Neural crest cell (in vitro differentiated cells): ENCODE measurements at regions not wholly inside any gene's neighbourhood (a gene's known extent, or its start where the extent isn't known, plus 50 kb on each side); places are given as distances from the start of the nearest gene placed in this dataset.

Experiments used
- DNase-seq: peaks from one replicate; pipeline ENCODE4 v3.0.0; 2021; ENCODE audit warnings: low read depth, mixed read lengths, low spot score
- H3K27ac Mint-ChIP-seq: one replicate; pipeline ENCODE4 v1.8.0; 2021; ENCODE audit warnings: mild to moderate bottlenecking, mixed read lengths; ENCODE audit not compliant: unreplicated experiment
- H3K27me3 Mint-ChIP-seq: 2 replicates; pipeline ENCODE4 v1.8.0; 2021; ENCODE audit warnings: low read depth, mild to moderate bottlenecking, mixed read lengths
- H3K36me3 Mint-ChIP-seq: 2 replicates; pipeline ENCODE4 v1.8.0; 2021; ENCODE audit warnings: low read depth, mild to moderate bottlenecking, mixed read lengths
- H3K4me1 Mint-ChIP-seq: 2 replicates; pipeline ENCODE4 v1.8.0; 2021; ENCODE audit warnings: mixed read lengths
- H3K4me3 Mint-ChIP-seq: one replicate; pipeline ENCODE4 v1.8.0; 2021; ENCODE audit warnings: mild to moderate bottlenecking, mixed read lengths
- H3K9me3 Mint-ChIP-seq: 2 replicates; pipeline ENCODE4 v1.8.0; 2021; ENCODE audit warnings: mixed read lengths
- TF ChIP-seq, protein P1 (sequence below): fragments of 200-600 bp; sonication (generic); conservative IDR thresholded peaks from 2 replicates; pipeline ENCODE4 v1.5.0; 2021; ENCODE audit warnings: antibody characterized with exemption, mild to moderate bottlenecking

DNA sequence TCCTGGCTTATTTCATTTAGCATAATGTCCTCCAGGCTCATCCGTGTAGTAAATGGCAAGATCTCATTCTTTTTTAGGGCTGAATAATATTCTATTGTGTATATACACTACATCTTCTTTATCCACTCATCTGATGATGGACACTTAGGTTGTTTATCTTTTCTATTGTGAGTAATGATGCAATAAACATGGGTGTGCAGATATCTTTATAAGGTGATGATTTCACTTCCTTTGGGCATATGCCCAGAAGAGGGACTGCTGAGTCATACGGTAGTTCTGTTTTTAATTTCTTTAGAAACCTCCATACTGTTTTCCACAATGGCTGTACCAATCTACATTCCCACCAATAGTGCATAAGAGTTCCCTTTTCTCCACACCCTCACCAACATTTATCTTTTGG lies 317.6 kb upstream of the CNKSR2 start:
- Mint-ChIP-seq H3K4me1 (no peaks in the 10 kb centered on the region), H3K27ac (no peak overlapping the region), H3K9me3 (peaks cover 26% of the 10 kb centered on the region), H3K4me3 (no peak overlapping the region), H3K27me3 (no peaks in the 10 kb centered on the region), H3K36me3 (peaks cover 8% of the 10 kb centered on the region)
- no peak for DNase-seq
- TF ChIP-seq, protein P1, sequence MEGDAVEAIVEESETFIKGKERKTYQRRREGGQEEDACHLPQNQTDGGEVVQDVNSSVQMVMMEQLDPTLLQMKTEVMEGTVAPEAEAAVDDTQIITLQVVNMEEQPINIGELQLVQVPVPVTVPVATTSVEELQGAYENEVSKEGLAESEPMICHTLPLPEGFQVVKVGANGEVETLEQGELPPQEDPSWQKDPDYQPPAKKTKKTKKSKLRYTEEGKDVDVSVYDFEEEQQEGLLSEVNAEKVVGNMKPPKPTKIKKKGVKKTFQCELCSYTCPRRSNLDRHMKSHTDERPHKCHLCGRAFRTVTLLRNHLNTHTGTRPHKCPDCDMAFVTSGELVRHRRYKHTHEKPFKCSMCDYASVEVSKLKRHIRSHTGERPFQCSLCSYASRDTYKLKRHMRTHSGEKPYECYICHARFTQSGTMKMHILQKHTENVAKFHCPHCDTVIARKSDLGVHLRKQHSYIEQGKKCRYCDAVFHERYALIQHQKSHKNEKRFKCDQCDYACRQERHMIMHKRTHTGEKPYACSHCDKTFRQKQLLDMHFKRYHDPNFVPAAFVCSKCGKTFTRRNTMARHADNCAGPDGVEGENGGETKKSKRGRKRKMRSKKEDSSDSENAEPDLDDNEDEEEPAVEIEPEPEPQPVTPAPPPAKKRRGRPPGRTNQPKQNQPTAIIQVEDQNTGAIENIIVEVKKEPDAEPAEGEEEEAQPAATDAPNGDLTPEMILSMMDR: no peak

- TF ChIP-seq, protein P1: no peak
- Mint-ChIP-seq H3K9me3 (peaks cover 2% of the 10 kb centered on the region), H3K4me3 (no peak overlapping the region), H3K4me1 (peaks cover 5% of the 10 kb centered on the region), H3K27ac (no peak overlapping the region), H3K27me3 (no peaks in the 10 kb centered on the region), H3K36me3 (no peaks in the 10 kb centered on the region)
- DNase-seq: no peak
Measured at GRCh38 chrX:21047034-21047455, 327.2 kb upstream of the CNKSR2 start.

GRCh38 chrX:21014326-21014725 lies 359.9 kb upstream of the CNKSR2 start:
- H3K4me3 Mint-ChIP-seq: no peak overlapping the region
- DNase-seq: no peak
- no peaks in the 10 kb centered on the region for H3K4me1 Mint-ChIP-seq
- no peak overlapping the region for H3K27ac Mint-ChIP-seq
- peaks cover 2% of the 10 kb centered on the region for H3K36me3 Mint-ChIP-seq
- H3K27me3 Mint-ChIP-seq: no peaks in the 10 kb centered on the region
- TF ChIP-seq, protein P1: no peak
- H3K9me3 Mint-ChIP-seq: peaks cover 8% of the 10 kb centered on the region

GRCh38 chrX:21004835-21005234 lies 369.4 kb upstream of the CNKSR2 start:
- Mint-ChIP-seq H3K36me3 (no peaks in the 10 kb centered on the region), H3K4me3 (no peak overlapping the region), H3K27ac (no peak overlapping the region), H3K4me1 (no peaks in the 10 kb centered on the region), H3K9me3 (no peaks in the 10 kb centered on the region), H3K27me3 (no peaks in the 10 kb centered on the region)
- TF ChIP-seq, protein P1: no peak
- DNase-seq: no peak

DNA sequence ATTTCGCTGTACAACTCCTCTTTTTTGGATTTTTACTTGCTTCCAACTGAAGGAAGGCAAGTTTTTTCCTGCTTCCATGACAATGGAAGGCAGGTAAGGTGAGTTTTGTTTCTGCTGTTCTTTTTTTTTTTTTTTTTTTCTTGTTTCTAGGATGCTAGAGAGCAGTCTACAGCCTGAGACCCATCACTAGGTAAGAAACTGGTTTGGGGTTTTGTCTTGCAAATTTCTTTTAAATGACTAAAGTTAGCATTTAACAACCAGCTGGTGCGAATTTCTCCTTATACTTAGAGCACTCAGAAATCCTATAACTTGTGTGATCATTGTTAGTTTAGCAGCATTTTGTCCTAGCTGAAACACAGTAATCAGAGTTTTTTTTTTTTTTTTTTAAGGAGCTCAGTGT lies 378.4 kb upstream of the CNKSR2 start:
- DNase-seq: no peak
- H3K4me3 Mint-ChIP-seq: no peak overlapping the region
- no peaks in the 10 kb centered on the region for H3K36me3 Mint-ChIP-seq
- H3K27me3 Mint-ChIP-seq: no peaks in the 10 kb centered on the region
- TF ChIP-seq, protein P1: no peak
- no peaks in the 10 kb centered on the region for H3K4me1 Mint-ChIP-seq
- H3K27ac Mint-ChIP-seq: no peak overlapping the region
- H3K9me3 Mint-ChIP-seq: peaks cover 5% of the 10 kb centered on the region

- TF ChIP-seq, protein P1: no peak
- Mint-ChIP-seq H3K4me1 (no peaks in the 10 kb centered on the region), H3K27me3 (no peaks in the 10 kb centered on the region), H3K9me3 (peaks cover 17% of the 10 kb centered on the region), H3K27ac (no peak overlapping the region), H3K36me3 (no peaks in the 10 kb centered on the region), H3K4me3 (no peak overlapping the region)
- DNase-seq: no peak
Measured at GRCh38 chrX:20989361-20989760, 384.9 kb upstream of the CNKSR2 start.
